Sigmoid colon (tissue), 6 donors: ENCODE measurements at regions not wholly inside any gene's neighbourhood (a gene's known extent, or its start where the extent isn't known, plus 50 kb on each side); places are given as distances from the start of the nearest gene placed in this dataset.

Experiments used
- DNase-seq: peaks from one replicate; pipeline ENCODE4 v3.0.0-alpha.2; 2019
- H3K27ac ChIP-seq, 4 donors: fragments of 200-600 bp; sonication (generic); one replicate each; pipeline ENCODE4 v1.5.1; 2016 to 2019; ENCODE audit warnings: mild to moderate bottlenecking in 1 of 4
- H3K27me3 ChIP-seq, 3 donors: fragments of 200-600 bp; sonication (generic); one replicate each; pipeline ENCODE4 v1.5.1; 2019; ENCODE audit warnings: mild to moderate bottlenecking in 1 of 3
- H3K36me3 ChIP-seq, 4 donors: fragments of 200-600 bp; sonication (generic); one replicate each; pipeline ENCODE4 v1.5.1; 2016 to 2019
- H3K4me1 ChIP-seq, 4 donors: fragments of 200-600 bp; sonication (generic); one replicate each; pipeline ENCODE4 v1.5.1; 2017 to 2019
- H3K4me3 ChIP-seq, 4 donors: fragments of 200-600 bp; sonication (generic); one replicate each; pipeline ENCODE4 v1.5.1; 2017 to 2019; ENCODE audit warnings: mild to moderate bottlenecking in 2 of 4, moderate library complexity in 1 of 4
- H3K9me3 ChIP-seq, 4 donors: fragments of 200-600 bp in 3 of 4; sonication (generic) in 3 of 4; one replicate each; pipeline versions ENCODE4 v1.5.1 to v1.6.1; 2013 to 2019
- CTCF ChIP-seq, 4 experiments: fragments of 450-650 bp in 3 of 4; fragments of 200-600 bp in 1 of 4; IDR thresholded peaks; one replicate each; pipeline ENCODE4 v1.5.1; 2016 to 2019; ENCODE audit warnings: antibody characterized with exemption in 4 of 4, mild to moderate bottlenecking in 3 of 4, moderate library complexity in 2 of 4
- EP300 ChIP-seq, 4 donors: sonication (generic); formaldehyde crosslinking; IDR thresholded peaks; one replicate each; pipeline ENCODE4 v1.6.1; 2017; ENCODE audit warnings: antibody characterized with exemption in 4 of 4
- POLR2A ChIP-seq, 2 donors: fragments of 450-650 bp; IDR thresholded peaks; one replicate each; pipeline ENCODE4 v1.6.1; 2016; ENCODE audit warnings: antibody characterized with exemption in 2 of 2, mild to moderate bottlenecking in 2 of 2, moderate library complexity in 2 of 2
- POLR2AphosphoS5 ChIP-seq, 4 donors: sonication (generic); formaldehyde crosslinking; IDR thresholded peaks; one replicate each; pipeline ENCODE4 v1.6.1; 2017; ENCODE audit warnings: antibody characterized with exemption in 4 of 4
- WGBS, 2 donors: extraction: QIAGEN DNeasy Blood & Tissue Kit; methylation state at CpG; one replicate each; pipeline ENCODE4 v1.1.7; 2013; 5-methylcytosine and 5-hydroxymethylcytosine counted together
- intact Hi-C: fragments of 100-400 bp; cut with DNase I; formaldehyde crosslinking; loops from one replicate; pipeline ENCODE4 v1.15.1; 2023
- donor health status: healthy with polysubstance abuse.
- donor health status: healthy.

GRCh38 chr10:42928064-42928463, 145.5 kb downstream of the BMS1 start:
- H3K27ac ChIP-seq: no peak overlapping the region
- H3K4me1 ChIP-seq: peaks cover 0 to 7% (median 4%) of the 10 kb centered on the region in 4 donors
- TF ChIP-seq CTCF (IDR thresholded peaks at IDR 0.05): no peak
- TF ChIP-seq POLR2AphosphoS5 (IDR thresholded peaks at IDR 0.05): no peak
- TF ChIP-seq POLR2A (IDR thresholded peaks at IDR 0.05): no peak
- no peak for TF ChIP-seq EP300 (IDR thresholded peaks at IDR 0.05)
- H3K9me3 ChIP-seq: no peaks in the 10 kb centered on the region
- peaks cover 7 to 48% (median 28%) of the 10 kb centered on the region in 3 donors for H3K27me3 ChIP-seq
- H3K36me3 ChIP-seq: no peaks in the 10 kb centered on the region
- no peak overlapping the region for H3K4me3 ChIP-seq
- intact Hi-C loops: no loop called here
- DNase-seq: no peak
- 91 to 92% methylated on average over 9 of the region's 9 CpGs for WGBS, 2 donors

GRCh38 chr10:42929236-42929635, 146.6 kb downstream of the BMS1 start:
- DNase-seq: no peak
- H3K27me3 ChIP-seq: peaks cover 11 to 60% (median 40%) of the 10 kb centered on the region in 3 donors
- H3K4me3 ChIP-seq: no peak overlapping the region
- no peaks in the 10 kb centered on the region for H3K9me3 ChIP-seq
- WGBS, 2 donors: 92 to 94% methylated on average over 4 of the region's 4 CpGs
- intact Hi-C loops: no loop called here
- no peaks in the 10 kb centered on the region for H3K36me3 ChIP-seq
- no peak overlapping the region for H3K27ac ChIP-seq
- no peak for TF ChIP-seq POLR2A (IDR thresholded peaks at IDR 0.05)
- peaks cover 0 to 16% (median 13%) of the 10 kb centered on the region in 4 donors for H3K4me1 ChIP-seq

GRCh38 chr10:42929993-42930392, 146.9 kb upstream of the RET start:
- no peak for DNase-seq
- TF ChIP-seq EP300 (IDR thresholded peaks at IDR 0.05): no peak
- TF ChIP-seq POLR2AphosphoS5 (IDR thresholded peaks at IDR 0.05): no peak
- no peak for TF ChIP-seq CTCF (IDR thresholded peaks at IDR 0.05)
- TF ChIP-seq POLR2A (IDR thresholded peaks at IDR 0.05): no peak
- Histone ChIP-seq H3K27ac (no peak overlapping the region), H3K9me3 (no peaks in the 10 kb centered on the region), H3K4me1 (peaks cover 0 to 16% (median 13%) of the 10 kb centered on the region in 4 donors), H3K36me3 (no peaks in the 10 kb centered on the region), H3K27me3 (peaks cover 11 to 65% (median 46%) of the 10 kb centered on the region in 3 donors), H3K4me3 (no peak overlapping the region)
- 87 to 89% methylated on average over 8 of the region's 8 CpGs for WGBS, 2 donors
- intact Hi-C loops: no loop called here

GRCh38 chr10:42930516-42931192, 146.2 kb upstream of the RET start:
- 93% methylated on average over 11 of the region's 11 CpGs for WGBS, 2 donors
- intact Hi-C loops: no loop called here
- no peak overlapping the region for H3K27ac ChIP-seq
- no peak for DNase-seq
- H3K4me1 ChIP-seq: peaks cover 0 to 16% (median 13%) of the 10 kb centered on the region in 4 donors
- no peaks in the 10 kb centered on the region for H3K9me3 ChIP-seq
- no peak overlapping the region for H3K4me3 ChIP-seq
- peaks cover 11 to 68% (median 46%) of the 10 kb centered on the region in 3 donors for H3K27me3 ChIP-seq
- TF ChIP-seq POLR2AphosphoS5 (IDR thresholded peaks at IDR 0.05): no peak
- TF ChIP-seq EP300 (IDR thresholded peaks at IDR 0.05): no peak
- TF ChIP-seq CTCF (IDR thresholded peaks at IDR 0.05): no peak
- TF ChIP-seq POLR2A (IDR thresholded peaks at IDR 0.05): no peak
- no peaks in the 10 kb centered on the region for H3K36me3 ChIP-seq

- TF ChIP-seq CTCF (IDR thresholded peaks at IDR 0.05): no peak
- TF ChIP-seq EP300 (IDR thresholded peaks at IDR 0.05): no peak
- TF ChIP-seq POLR2AphosphoS5 (IDR thresholded peaks at IDR 0.05): no peak
- TF ChIP-seq POLR2A (IDR thresholded peaks at IDR 0.05): no peak
- no peaks in the 10 kb centered on the region for H3K9me3 ChIP-seq
- H3K27me3 ChIP-seq: peaks cover 11 to 67% (median 46%) of the 10 kb centered on the region in 3 donors
- H3K4me3 ChIP-seq: no peak overlapping the region
- H3K4me1 ChIP-seq: peaks cover 0 to 16% (median 13%) of the 10 kb centered on the region in 4 donors
- intact Hi-C loops: no loop called here
- DNase-seq: no peak
- H3K36me3 ChIP-seq: no peaks in the 10 kb centered on the region
- H3K27ac ChIP-seq: no peak overlapping the region
- WGBS, 2 donors: 88 to 95% methylated on average over 12 of the region's 12 CpGs
These were observed 144.8 kb upstream of the RET start for GRCh38 chr10:42932116-42932515.
